IMR-90 (cell line): ENCODE measurements at regions not wholly inside any gene's neighbourhood (a gene's known extent, or its start where the extent isn't known, plus 50 kb on each side); places are given as distances from the start of the nearest gene placed in this dataset.

Experiments
- ATAC-seq: fragments of 200-7000 bp; cut with Tn5 transposase; 2 replicates; pipeline ENCODE4 v1.9.1; 2020; ENCODE audit warnings: low read depth, mild to moderate bottlenecking, moderate library complexity
- BruUV-seq: library from RNA; stranded (reverse); fragments of 400-500 nt; replicated peaks from 2 replicates; lab custom pipeline; 2021; lab: Mats Ljungman, UMichigan
- CTCF ChIA-PET: fragments of 300-600 bp; formaldehyde crosslinking; extraction: SDS; loops from one replicate; lab custom pipeline; 2021; ENCODE audit warnings: antibody characterized with exemption; lab: Yijun Ruan, JAX
- POLR2A ChIA-PET: fragments of 300-600 bp; sonication (Branson Sonifier 250); formaldehyde crosslinking; loops from one replicate; lab custom pipeline; 2022; ENCODE audit warnings: antibody characterized with exemption; ENCODE audit not compliant: unreplicated experiment; lab: Charles Lee
- DNase-seq: peaks from one replicate; pipeline ENCODE4 v3.0.0; 2013
- H2AFZ ChIP-seq: replicated peaks from 2 replicates; pipeline ENCODE3; 2013; ENCODE audit warnings: low read length, mild to moderate bottlenecking; ENCODE audit not compliant: poor library complexity
- H2AK5ac ChIP-seq: 2 replicates; pipeline ENCODE4 v1.6.1; 2013; ENCODE audit warnings: low read depth, low read length, inconsistent platforms
- H2AK9ac ChIP-seq: replicated peaks from 2 replicates; pipeline ENCODE3; 2013; ENCODE audit warnings: mild to moderate bottlenecking, low read depth, low read length, moderate library complexity; ENCODE audit not compliant: poor library complexity
- H2BK120ac ChIP-seq: 2 replicates; pipeline ENCODE4 v1.6.1; 2013; ENCODE audit warnings: low read depth, low read length, inconsistent platforms
- H2BK15ac ChIP-seq: 3 replicates; pipeline ENCODE4 v1.6.1; 2013; ENCODE audit warnings: low read depth, low read length, inconsistent platforms
- H2BK20ac ChIP-seq: 2 replicates; pipeline ENCODE4 v1.6.1; 2013; ENCODE audit warnings: low read depth, mild to moderate bottlenecking, inconsistent platforms, low read length, moderate library complexity
- H2BK5ac ChIP-seq: 2 replicates; pipeline ENCODE4 v1.6.1; 2013; ENCODE audit warnings: mild to moderate bottlenecking, low read depth, low read length, inconsistent platforms; ENCODE audit not compliant: poor library complexity, severe bottlenecking
- H3K14ac ChIP-seq: replicated peaks from 2 replicates; pipeline ENCODE4 v1.6.1; 2013; ENCODE audit warnings: low read depth, low read length, inconsistent platforms
- H3K18ac ChIP-seq: 2 replicates; pipeline ENCODE4 v1.6.1; 2013; ENCODE audit warnings: low read depth, low read length, control low read depth
- H3K23ac ChIP-seq: 2 replicates; pipeline ENCODE4 v1.6.1; 2013; ENCODE audit warnings: low read depth, low read length, inconsistent platforms
- H3K27ac ChIP-seq: 2 replicates; pipeline ENCODE4 v1.5.1; 2013; ENCODE audit warnings: mild to moderate bottlenecking, control low read depth, low read length; ENCODE audit not compliant: insufficient read depth
- H3K27me3 ChIP-seq: 2 replicates; pipeline ENCODE4 v1.6.1; 2013; ENCODE audit warnings: low read length; ENCODE audit not compliant: control insufficient read depth, insufficient read depth
- H3K36me3 ChIP-seq: 2 replicates; pipeline ENCODE4 v1.6.1; 2013; ENCODE audit warnings: low read length, mixed read lengths; ENCODE audit not compliant: control insufficient read depth, insufficient read depth
- H3K4ac ChIP-seq: 2 replicates; pipeline ENCODE4 v1.6.1; 2013; ENCODE audit warnings: low read depth, low read length, inconsistent platforms
- H3K4me1 ChIP-seq: 2 replicates; pipeline ENCODE4 v1.6.1; 2013; ENCODE audit warnings: low read length, mixed read lengths; ENCODE audit not compliant: control insufficient read depth, insufficient read depth
- H3K4me2 ChIP-seq: 2 replicates; pipeline ENCODE4 v1.6.1; 2013; ENCODE audit warnings: low read depth, mild to moderate bottlenecking, control low read depth, low read length, moderate library complexity
- H3K4me3 ChIP-seq: 2 replicates; pipeline ENCODE4 v1.5.1; 2013; ENCODE audit warnings: low read depth, mild to moderate bottlenecking, control low read depth, low read length, moderate library complexity; ENCODE audit not compliant: insufficient read depth
- H3K56ac ChIP-seq: 2 replicates; pipeline ENCODE4 v1.6.1; 2013; ENCODE audit warnings: low read length, inconsistent platforms; ENCODE audit not compliant: insufficient read depth; ENCODE audit errors: extremely low read depth
- H3K79me1 ChIP-seq, 2 experiments: 2 replicates each; pipeline ENCODE4 v1.6.1; 2013; ENCODE audit warnings: low read length in 2 of 2, inconsistent platforms in 1 of 2, low read depth in 1 of 2
- H3K9ac ChIP-seq: 2 replicates; pipeline ENCODE4 v1.6.1; 2013; ENCODE audit warnings: low read depth, low read length, control low read depth
- H3K9me1 ChIP-seq: 2 replicates; pipeline ENCODE4 v1.6.1; 2013; ENCODE audit warnings: low read length, inconsistent platforms; ENCODE audit not compliant: insufficient read depth
- H3K9me3 ChIP-seq: 2 replicates; pipeline ENCODE4 v1.6.1; 2013; ENCODE audit warnings: low read length; ENCODE audit not compliant: control insufficient read depth, insufficient read depth
- H4K20me1 ChIP-seq: 2 replicates; pipeline ENCODE4 v1.6.1; 2013; ENCODE audit warnings: low read length, inconsistent platforms; ENCODE audit not compliant: insufficient read depth
- H4K5ac ChIP-seq: 2 replicates; pipeline ENCODE4 v1.6.1; 2013; ENCODE audit warnings: mild to moderate bottlenecking, low read depth, low read length, control low read depth
- H4K8ac ChIP-seq, 2 experiments: 2 replicates each; pipeline ENCODE4 v1.6.1; 2013; ENCODE audit warnings: low read depth in 2 of 2, low read length in 2 of 2, control low read depth in 1 of 2, inconsistent platforms in 1 of 2
- H4K91ac ChIP-seq: 2 replicates; pipeline ENCODE4 v1.6.1; 2013; ENCODE audit warnings: low read depth, low read length, inconsistent platforms; ENCODE audit not compliant: insufficient read depth
- BHLHE40 ChIP-seq: fragments of 150-350 bp; IDR thresholded peaks from 2 replicates; pipeline ENCODE4 v1.6.1; 2016; ENCODE audit warnings: mild to moderate bottlenecking, low read depth, low read length
- FOS ChIP-seq: fragments of 150-350 bp; IDR thresholded peaks from 2 replicates; pipeline ENCODE4 v1.6.1; 2016; ENCODE audit warnings: low read depth, low read length
- RCOR1 ChIP-seq: IDR thresholded peaks from 2 replicates; pipeline ENCODE4 v1.6.1; 2012; ENCODE audit warnings: mild to moderate bottlenecking, low read length, improper control_type of control experiment; ENCODE audit not compliant: insufficient replicate concordance
- USF2 ChIP-seq: fragments of 150-350 bp; IDR thresholded peaks from 2 replicates; pipeline ENCODE4 v1.6.1; 2017; ENCODE audit warnings: mild to moderate bottlenecking, antibody characterized with exemption, low read length, low read depth
- WGBS, 2 experiments: methylation state at CpG; one replicate each; pipeline versions ENCODE4 v1.1.5 to v1.1.7; 2013; ENCODE audit warnings: missing lambda C conversion rate in 2 of 2; ENCODE audit not compliant: insufficient read length in 1 of 2; ENCODE audit errors: extremely low coverage in 2 of 2; 5-methylcytosine and 5-hydroxymethylcytosine counted together
- dilution Hi-C: fragments of 300-500 bp; cut with HindIII; formaldehyde crosslinking; loops from one replicate; pipeline ENCODE4 v1.14.3; 2018; ENCODE audit warnings: low sequenced_read_pairs; ENCODE audit not compliant: unreplicated experiment
- in situ Hi-C: fragments of 300-500 bp; cut with MboI; formaldehyde crosslinking; loops from 3 replicates; pipeline ENCODE4 v1.14.3; 2019; ENCODE audit warnings: low sequenced_read_pairs, inconsistent platforms, mixed read lengths
- intact Hi-C: fragments of 100-400 bp; cut with micrococcal nuclease; formaldehyde crosslinking; loops from 2 replicates; pipeline ENCODE4 v1.10.0; 2022

GRCh38 chr5:23445573-23445972 is 61.8 kb upstream of the PRDM9 start:
- in situ Hi-C loops (no loop called here), intact Hi-C loops (no loop called here), dilution Hi-C loops (no loop called here)
- Histone ChIP-seq H4K5ac (no peak overlapping the region), H2BK20ac (no peak overlapping the region), H2BK120ac (no peak overlapping the region), H3K27me3 (no peaks in the 10 kb centered on the region), H3K27ac (no peak overlapping the region), H3K4me2 (no peak overlapping the region), H3K56ac (no peak overlapping the region), H3K4ac (no peak overlapping the region), H4K20me1 (no peaks in the 10 kb centered on the region), H3K9me1 (no peaks in the 10 kb centered on the region), H3K9me3 (peaks cover 2% of the 10 kb centered on the region; the same call in 1 of the 2 replicates), H2AK9ac (no peak overlapping the region), H3K36me3 (no peaks in the 10 kb centered on the region), H2BK5ac (no peak overlapping the region), H4K91ac (no peak overlapping the region), H3K18ac (no peak overlapping the region), H3K4me1 (no peaks in the 10 kb centered on the region), H2BK15ac (no peak overlapping the region), H3K4me3 (no peak overlapping the region), H2AK5ac (no peak overlapping the region), H3K9ac (no peak overlapping the region), H3K79me1 (no peaks in the 10 kb centered on the region), H3K23ac (no peak overlapping the region), H4K8ac (no peak overlapping the region), H3K14ac (no peak overlapping the region), H2AFZ (no peak overlapping the region)
- CTCF ChIA-PET = no interaction called here
- POLR2A ChIA-PET = no interaction called here
- WGBS, 2 experiments = no CpG with 5 or more reads among the region's 1 CpG
- DNase-seq (no peak), ATAC-seq (no peak)
- no TSS peak for BruUV-seq
- TF ChIP-seq FOS = no peak
- TF ChIP-seq BHLHE40 = no peak
- TF ChIP-seq USF2 = no peak
- TF ChIP-seq RCOR1 = no peak
